A549 (cell line): ENCODE measurements at regions not wholly inside any gene's neighbourhood (a gene's known extent, or its start where the extent isn't known, plus 50 kb on each side); places are given as distances from the start of the nearest gene placed in this dataset.

Experiments
- CBX8 ChIP-seq: fragments of 200-600 bp; sonication (generic); IDR thresholded peaks from 2 replicates; pipeline ENCODE4 v1.6.1; 2016
- CEBPB ChIP-seq, 2 experiments: fragments of >200 bp in 1 of 2; sonication (Bioruptor Twin) in 1 of 2; formaldehyde crosslinking in 1 of 2; IDR thresholded peaks; 2 replicates each; pipeline ENCODE4 v1.6.1; 2012 to 2016
- EP300 ChIP-seq, 2 experiments: fragments of >200 bp; sonication (Bioruptor Twin); formaldehyde crosslinking; IDR thresholded peaks; 2 replicates in 1 of 2; 3 replicates in 1 of 2; pipeline ENCODE4 v1.6.1; 2016 to 2017
- HDAC2 ChIP-seq: fragments of 200-600 bp; sonication (generic); IDR thresholded peaks from 2 replicates; pipeline ENCODE4 v1.6.1; 2016
- JUN ChIP-seq, 2 experiments: fragments of >200 bp; sonication (Bioruptor Twin); formaldehyde crosslinking; IDR thresholded peaks; 2 replicates in 1 of 2; 3 replicates in 1 of 2; pipeline ENCODE4 v1.6.1; 2016 to 2017
- MYC ChIP-seq: IDR thresholded peaks from 2 replicates; pipeline ENCODE4 v1.6.1; 2012; ENCODE audit warnings: mild to moderate bottlenecking, inconsistent platforms, low read length, improper control_type of control experiment, borderline replicate concordance
- NFE2L2 ChIP-seq: fragments of 150-350 bp; conservative IDR thresholded peaks from 2 replicates; pipeline ENCODE4 v1.6.1; 2014; ENCODE audit warnings: low read length
- POLR2A ChIP-seq: IDR thresholded peaks from 2 replicates; pipeline ENCODE4 v1.6.1; 2012; ENCODE audit warnings: mild to moderate bottlenecking, low read length
- ZFP36 ChIP-seq: fragments of 450-650 bp; IDR thresholded peaks from 2 replicates; pipeline ENCODE4 v1.6.1; 2014; ENCODE audit warnings: borderline replicate concordance; ENCODE audit not compliant: partially characterized antibody
- TF ChIP-seq, protein P1 (sequence below): fragments of >200 bp; sonication (Bioruptor Twin); formaldehyde crosslinking; IDR thresholded peaks from 3 replicates; pipeline ENCODE4 v1.5.1; 2016
- TF ChIP-seq, protein P2 (sequence below): fragments of 450-650 bp; IDR thresholded peaks from 2 replicates; pipeline ENCODE4 v1.6.1; 2014; ENCODE audit warnings: antibody characterized with exemption
- TF ChIP-seq, protein P3 (sequence below): IDR thresholded peaks from 2 replicates; pipeline ENCODE4 v1.6.1; 2012

DNA sequence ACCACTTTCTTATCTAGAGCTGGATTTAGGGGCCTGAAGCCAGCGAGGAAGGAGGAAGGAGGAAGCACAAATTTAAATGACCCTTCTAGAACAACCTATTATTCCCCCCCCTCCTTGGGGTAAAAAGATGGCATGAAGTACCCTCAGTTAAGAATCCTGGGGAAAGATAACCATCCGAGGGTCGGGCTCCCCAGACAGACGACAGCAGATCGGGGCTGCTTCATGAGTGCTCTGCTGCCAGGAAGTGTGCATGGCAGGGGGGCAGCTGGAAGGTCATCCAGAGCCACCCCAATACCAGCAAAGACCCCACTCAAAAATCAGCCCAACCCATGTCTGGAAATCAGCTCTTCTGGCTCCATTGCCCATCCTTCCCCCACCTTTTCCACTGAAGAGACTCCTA lies 207.5 kb downstream of the CTTN start:
- no peak for TF ChIP-seq CBX8
- TF ChIP-seq, protein P1, sequence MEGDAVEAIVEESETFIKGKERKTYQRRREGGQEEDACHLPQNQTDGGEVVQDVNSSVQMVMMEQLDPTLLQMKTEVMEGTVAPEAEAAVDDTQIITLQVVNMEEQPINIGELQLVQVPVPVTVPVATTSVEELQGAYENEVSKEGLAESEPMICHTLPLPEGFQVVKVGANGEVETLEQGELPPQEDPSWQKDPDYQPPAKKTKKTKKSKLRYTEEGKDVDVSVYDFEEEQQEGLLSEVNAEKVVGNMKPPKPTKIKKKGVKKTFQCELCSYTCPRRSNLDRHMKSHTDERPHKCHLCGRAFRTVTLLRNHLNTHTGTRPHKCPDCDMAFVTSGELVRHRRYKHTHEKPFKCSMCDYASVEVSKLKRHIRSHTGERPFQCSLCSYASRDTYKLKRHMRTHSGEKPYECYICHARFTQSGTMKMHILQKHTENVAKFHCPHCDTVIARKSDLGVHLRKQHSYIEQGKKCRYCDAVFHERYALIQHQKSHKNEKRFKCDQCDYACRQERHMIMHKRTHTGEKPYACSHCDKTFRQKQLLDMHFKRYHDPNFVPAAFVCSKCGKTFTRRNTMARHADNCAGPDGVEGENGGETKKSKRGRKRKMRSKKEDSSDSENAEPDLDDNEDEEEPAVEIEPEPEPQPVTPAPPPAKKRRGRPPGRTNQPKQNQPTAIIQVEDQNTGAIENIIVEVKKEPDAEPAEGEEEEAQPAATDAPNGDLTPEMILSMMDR, result no peak
- TF ChIP-seq, protein P2, sequence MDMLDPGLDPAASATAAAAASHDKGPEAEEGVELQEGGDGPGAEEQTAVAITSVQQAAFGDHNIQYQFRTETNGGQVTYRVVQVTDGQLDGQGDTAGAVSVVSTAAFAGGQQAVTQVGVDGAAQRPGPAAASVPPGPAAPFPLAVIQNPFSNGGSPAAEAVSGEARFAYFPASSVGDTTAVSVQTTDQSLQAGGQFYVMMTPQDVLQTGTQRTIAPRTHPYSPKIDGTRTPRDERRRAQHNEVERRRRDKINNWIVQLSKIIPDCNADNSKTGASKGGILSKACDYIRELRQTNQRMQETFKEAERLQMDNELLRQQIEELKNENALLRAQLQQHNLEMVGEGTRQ, result no peak
- no peak for TF ChIP-seq POLR2A
- TF ChIP-seq EP300 (IDR thresholded peaks at IDR 0.05), result no peak
- TF ChIP-seq NFE2L2, result no peak
- no peak for TF ChIP-seq HDAC2
- no peak for TF ChIP-seq JUN (IDR thresholded peaks at IDR 0.05)
- TF ChIP-seq, protein P3, sequence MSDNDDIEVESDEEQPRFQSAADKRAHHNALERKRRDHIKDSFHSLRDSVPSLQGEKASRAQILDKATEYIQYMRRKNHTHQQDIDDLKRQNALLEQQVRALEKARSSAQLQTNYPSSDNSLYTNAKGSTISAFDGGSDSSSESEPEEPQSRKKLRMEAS, result no peak
- TF ChIP-seq CEBPB (IDR thresholded peaks at IDR 0.05), result no peak
- no peak for TF ChIP-seq MYC
- no peak for TF ChIP-seq ZFP36
